ENCODE measurements at regions not wholly inside any gene's neighbourhood (a gene's known extent, or its start where the extent isn't known, plus 50 kb on each side); places are given as distances from the start of the nearest gene placed in this dataset.

- Mint-ChIP-seq H3K4me3 (ENCODE audit: low read depth) (no peak overlapping the region), H3K36me3 (ENCODE audit: low read depth) (peaks cover 45% of the 10 kb centered on the region), H3K9me3 (no peaks in the 10 kb centered on the region), H3K27me3 (ENCODE audit: low read depth) (no peaks in the 10 kb centered on the region), H3K4me1 (ENCODE audit: low read depth) (no peaks in the 10 kb centered on the region), H3K27ac (no peak overlapping the region)
- intact Hi-C loops (cut with micrococcal nuclease) = no loop called here
- no peak for DNase-seq (ENCODE audit: low spot score)
These were observed 63.3 kb downstream of the SYNE3 start for GRCh38 chr14:95452893-95453712.

- Mint-ChIP-seq H3K9me3 (no peaks in the 10 kb centered on the region), H3K27me3 (ENCODE audit: low read depth) (no peaks in the 10 kb centered on the region), H3K4me3 (ENCODE audit: low read depth) (no peak overlapping the region), H3K36me3 (ENCODE audit: low read depth) (peaks cover 50% of the 10 kb centered on the region), H3K27ac (no peak overlapping the region), H3K4me1 (ENCODE audit: low read depth) (no peaks in the 10 kb centered on the region)
- intact Hi-C loops (cut with micrococcal nuclease) = no loop called here
- no peak for DNase-seq (ENCODE audit: low spot score)
These were observed 64.1 kb downstream of the SYNE3 start for GRCh38 chr14:95452176-95452892.

DNA sequence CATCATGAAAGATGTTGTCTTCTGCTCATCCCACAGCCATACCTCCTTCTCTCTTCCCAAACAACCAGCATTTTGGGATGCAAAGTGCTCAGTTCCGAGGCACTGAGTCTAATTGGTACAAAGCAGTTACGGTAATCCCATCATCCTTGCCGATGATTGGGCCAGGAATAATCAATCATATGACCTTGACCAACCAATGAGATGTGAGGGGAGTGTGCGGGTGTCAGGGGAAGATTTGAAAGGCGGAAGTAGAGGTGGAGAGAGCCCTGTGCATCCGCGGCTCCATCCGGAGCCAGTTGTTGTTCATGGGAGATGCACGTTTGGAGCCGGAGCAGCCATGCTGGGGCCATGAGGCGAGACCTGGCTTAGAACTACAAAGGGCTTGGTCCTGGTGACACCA is 67.3 kb downstream of the SYNE3 start:
- H3K4me1 Mint-ChIP-seq (ENCODE audit: low read depth) = no peaks in the 10 kb centered on the region
- H3K4me3 Mint-ChIP-seq (ENCODE audit: low read depth) = no peak overlapping the region
- no peak for DNase-seq (ENCODE audit: low spot score)
- H3K36me3 Mint-ChIP-seq (ENCODE audit: low read depth) = peaks cover 51% of the 10 kb centered on the region
- intact Hi-C loops (cut with micrococcal nuclease) = no loop called here
- no peaks in the 10 kb centered on the region for H3K27me3 Mint-ChIP-seq (ENCODE audit: low read depth)
- no peak overlapping the region for H3K27ac Mint-ChIP-seq
- H3K9me3 Mint-ChIP-seq = no peaks in the 10 kb centered on the region

DNA sequence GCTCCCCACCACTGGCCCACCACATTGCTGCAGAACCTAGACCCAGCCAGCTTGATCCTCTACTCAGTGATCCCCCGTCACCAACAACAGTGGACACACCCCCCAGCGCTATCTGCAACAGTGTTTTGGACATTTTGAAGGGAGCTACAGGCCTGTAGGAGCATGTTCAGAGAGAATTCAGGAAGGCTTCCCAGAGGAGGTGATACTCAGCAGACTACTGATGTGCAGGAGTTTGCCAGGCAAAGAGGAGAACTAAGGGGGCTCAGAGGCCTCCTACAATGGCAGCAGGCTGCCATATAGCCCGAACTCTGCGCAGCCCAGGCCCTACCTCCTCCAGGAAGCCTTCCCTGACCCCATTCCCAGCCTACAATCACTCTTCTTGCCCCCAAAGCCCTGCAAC is 70.0 kb downstream of the SYNE3 start:
- Mint-ChIP-seq H3K9me3 (no peaks in the 10 kb centered on the region), H3K27me3 (ENCODE audit: low read depth) (no peaks in the 10 kb centered on the region), H3K27ac (peak overlapping the region; percentile 38), H3K36me3 (ENCODE audit: low read depth) (peaks cover 57% of the 10 kb centered on the region), H3K4me3 (ENCODE audit: low read depth) (no peak overlapping the region), H3K4me1 (ENCODE audit: low read depth) (peaks cover 3% of the 10 kb centered on the region)
- DNase-seq (ENCODE audit: low spot score) = no peak
- intact Hi-C loops (cut with micrococcal nuclease) = no loop called here

DNA sequence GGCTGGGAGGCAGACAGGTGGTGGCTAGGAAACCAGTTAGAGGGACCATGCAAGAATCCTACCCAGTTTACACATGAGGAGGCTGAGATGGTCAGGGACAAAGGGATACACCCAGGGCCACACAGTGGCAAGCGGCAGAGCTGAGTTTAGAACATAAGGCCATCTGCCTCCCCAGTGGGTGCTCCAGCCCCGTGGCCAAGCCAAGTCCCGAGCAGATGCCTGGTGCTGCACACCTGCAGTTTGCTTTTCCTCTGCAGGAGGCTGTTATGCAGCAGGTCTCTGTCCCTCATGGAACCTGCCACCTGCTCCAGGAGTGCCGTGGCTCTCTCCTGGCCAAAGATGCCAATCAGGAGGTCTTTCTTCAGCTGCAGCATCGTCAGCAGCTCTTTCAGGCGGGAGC is 70.8 kb downstream of the SYNE3 start:
- H3K4me1 Mint-ChIP-seq (ENCODE audit: low read depth) = peaks cover 3% of the 10 kb centered on the region
- H3K4me3 Mint-ChIP-seq (ENCODE audit: low read depth) = no peak overlapping the region
- H3K27me3 Mint-ChIP-seq (ENCODE audit: low read depth) = no peaks in the 10 kb centered on the region
- H3K36me3 Mint-ChIP-seq (ENCODE audit: low read depth) = peaks cover 55% of the 10 kb centered on the region
- intact Hi-C loops (cut with micrococcal nuclease) = no loop called here
- H3K27ac Mint-ChIP-seq = no peak overlapping the region
- no peaks in the 10 kb centered on the region for H3K9me3 Mint-ChIP-seq
- DNase-seq (ENCODE audit: low spot score) = no peak

DNA sequence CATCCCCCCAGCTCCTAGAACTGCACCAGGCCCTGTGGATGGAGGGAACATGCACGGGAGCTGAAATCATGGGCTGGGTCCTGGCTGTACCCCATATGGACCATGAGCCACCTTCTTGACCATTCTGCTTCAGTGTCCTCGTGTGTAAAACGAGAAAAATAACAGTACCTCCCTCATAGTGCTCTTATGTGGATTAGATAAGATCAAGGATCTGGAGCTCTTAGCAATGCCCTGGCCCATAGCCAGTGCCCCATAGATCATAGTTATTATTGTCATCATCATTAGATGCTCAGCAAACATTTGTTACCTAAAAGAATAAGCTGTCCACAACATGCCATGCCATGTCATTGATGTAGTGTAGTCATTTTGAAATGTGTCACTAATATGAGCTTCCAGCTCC is 71.3 kb downstream of the SYNE3 start:
- H3K4me3 Mint-ChIP-seq (ENCODE audit: low read depth) = no peak overlapping the region
- peaks cover 3% of the 10 kb centered on the region for H3K4me1 Mint-ChIP-seq (ENCODE audit: low read depth)
- no peak for DNase-seq (ENCODE audit: low spot score)
- H3K27me3 Mint-ChIP-seq (ENCODE audit: low read depth) = no peaks in the 10 kb centered on the region
- H3K9me3 Mint-ChIP-seq = no peaks in the 10 kb centered on the region
- peaks cover 56% of the 10 kb centered on the region for H3K36me3 Mint-ChIP-seq (ENCODE audit: low read depth)
- no peak overlapping the region for H3K27ac Mint-ChIP-seq
- intact Hi-C loops (cut with micrococcal nuclease) = no loop called here

- Mint-ChIP-seq H3K4me3 (ENCODE audit: low read depth) (no peak overlapping the region), H3K4me1 (ENCODE audit: low read depth) (peaks cover 3% of the 10 kb centered on the region), H3K9me3 (no peaks in the 10 kb centered on the region), H3K27me3 (ENCODE audit: low read depth) (no peaks in the 10 kb centered on the region), H3K36me3 (ENCODE audit: low read depth) (peaks cover 54% of the 10 kb centered on the region), H3K27ac (no peak overlapping the region)
- no peak for DNase-seq (ENCODE audit: low spot score)
- intact Hi-C loops (cut with micrococcal nuclease) = no loop called here
These were observed 72.0 kb downstream of the SYNE3 start for GRCh38 chr14:95444132-95445129.

GRCh38 chr14:95442633-95443021 is 73.8 kb downstream of the SYNE3 start:
- Mint-ChIP-seq H3K36me3 (ENCODE audit: low read depth) (peaks cover 64% of the 10 kb centered on the region), H3K27me3 (ENCODE audit: low read depth) (no peaks in the 10 kb centered on the region), H3K4me1 (ENCODE audit: low read depth) (peaks cover 3% of the 10 kb centered on the region), H3K27ac (peak overlapping the region; percentile 19), H3K9me3 (no peaks in the 10 kb centered on the region), H3K4me3 (ENCODE audit: low read depth) (no peak overlapping the region)
- DNase-seq (ENCODE audit: low spot score) = peak; percentile 57
- intact Hi-C loops (cut with micrococcal nuclease) = loop anchor here (1.0 to 2.0 kb wide), 2 partner anchors 85 to 92 kb away; partner anchors contain the start of gene GLRX5

GRCh38 chr14:95442016-95442632 is 74.3 kb downstream of the SYNE3 start:
- no peak overlapping the region for H3K27ac Mint-ChIP-seq
- no peaks in the 10 kb centered on the region for H3K27me3 Mint-ChIP-seq (ENCODE audit: low read depth)
- intact Hi-C loops (cut with micrococcal nuclease) = loop anchor here (1.0 to 2.0 kb wide), 2 partner anchors 85 to 93 kb away; partner anchors contain the start of gene GLRX5
- DNase-seq (ENCODE audit: low spot score) = no peak
- no peak overlapping the region for H3K4me3 Mint-ChIP-seq (ENCODE audit: low read depth)
- no peaks in the 10 kb centered on the region for H3K9me3 Mint-ChIP-seq
- peaks cover 3% of the 10 kb centered on the region for H3K4me1 Mint-ChIP-seq (ENCODE audit: low read depth)
- peaks cover 65% of the 10 kb centered on the region for H3K36me3 Mint-ChIP-seq (ENCODE audit: low read depth)

DNA sequence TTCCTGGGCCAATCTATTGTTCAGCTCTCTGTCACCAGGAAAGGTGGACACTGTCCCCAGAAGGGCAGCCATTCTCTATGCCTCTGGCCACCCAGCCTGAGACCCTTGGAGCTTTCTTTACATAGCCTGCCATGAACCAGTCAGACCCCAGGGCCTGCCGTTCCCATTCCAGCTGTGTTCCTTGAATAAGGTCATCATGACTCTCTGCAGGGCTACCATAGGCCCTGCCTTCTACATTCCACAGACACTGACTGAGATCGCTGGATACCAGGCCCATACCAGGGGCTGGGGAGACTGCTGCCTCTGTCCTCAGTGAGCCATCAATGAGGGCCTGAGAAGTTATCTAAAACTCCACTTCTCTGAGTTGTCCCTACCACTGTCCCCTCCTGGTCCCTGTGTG is 75.5 kb downstream of the SYNE3 start:
- Mint-ChIP-seq H3K4me3 (ENCODE audit: low read depth) (no peak overlapping the region), H3K4me1 (ENCODE audit: low read depth) (peaks cover 3% of the 10 kb centered on the region), H3K27ac (no peak overlapping the region), H3K36me3 (ENCODE audit: low read depth) (peaks cover 73% of the 10 kb centered on the region), H3K9me3 (no peaks in the 10 kb centered on the region), H3K27me3 (ENCODE audit: low read depth) (no peaks in the 10 kb centered on the region)
- no peak for DNase-seq (ENCODE audit: low spot score)
- intact Hi-C loops (cut with micrococcal nuclease) = no loop called here

DNA sequence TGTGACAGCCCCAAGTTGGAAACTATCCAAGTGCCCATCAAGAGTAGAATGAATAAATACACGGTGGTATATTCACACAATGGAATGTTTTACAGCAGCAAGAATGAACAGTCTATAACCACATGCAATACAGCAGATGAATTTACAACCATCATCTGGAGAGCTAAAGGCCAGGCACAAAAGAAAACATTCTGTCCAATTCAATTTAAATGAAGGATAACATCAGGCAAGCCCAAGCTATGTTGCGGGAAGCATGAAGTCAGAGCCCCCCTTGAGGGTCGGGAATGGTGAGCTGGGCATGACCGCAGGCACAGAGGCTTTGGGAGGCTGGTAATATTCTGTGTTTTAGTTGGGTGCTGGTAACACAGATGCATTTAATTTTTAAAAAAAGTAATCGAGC is 76.0 kb downstream of the SYNE3 start:
- DNase-seq (ENCODE audit: low spot score) = no peak
- H3K27me3 Mint-ChIP-seq (ENCODE audit: low read depth) = no peaks in the 10 kb centered on the region
- H3K9me3 Mint-ChIP-seq = no peaks in the 10 kb centered on the region
- no peak overlapping the region for H3K27ac Mint-ChIP-seq
- H3K4me1 Mint-ChIP-seq (ENCODE audit: low read depth) = peaks cover 3% of the 10 kb centered on the region
- peaks cover 78% of the 10 kb centered on the region for H3K36me3 Mint-ChIP-seq (ENCODE audit: low read depth)
- intact Hi-C loops (cut with micrococcal nuclease) = no loop called here
- no peak overlapping the region for H3K4me3 Mint-ChIP-seq (ENCODE audit: low read depth)

DNA sequence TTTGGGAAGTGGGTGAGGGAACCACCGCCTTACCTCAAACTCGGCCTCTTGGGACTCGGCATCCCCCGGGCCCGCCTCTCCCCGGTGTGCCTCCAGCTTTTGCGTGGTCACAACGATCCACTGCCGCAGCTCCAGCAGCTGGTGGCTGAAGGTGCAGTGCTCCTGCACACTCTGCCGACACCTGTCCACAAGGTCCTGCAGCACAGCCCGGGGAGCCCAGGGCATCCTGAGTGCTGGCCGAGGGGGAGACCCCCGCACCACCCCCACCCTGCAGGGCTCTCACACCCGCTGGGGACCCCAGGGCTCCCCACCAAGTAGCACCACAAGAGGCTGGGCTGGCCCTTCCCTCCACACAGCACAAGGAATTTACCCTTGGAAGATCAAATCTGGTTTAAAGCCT is 76.6 kb downstream of the SYNE3 start:
- no peak for DNase-seq (ENCODE audit: low spot score)
- no peaks in the 10 kb centered on the region for H3K27me3 Mint-ChIP-seq (ENCODE audit: low read depth)
- no peak overlapping the region for H3K27ac Mint-ChIP-seq
- H3K36me3 Mint-ChIP-seq (ENCODE audit: low read depth) = peaks cover 80% of the 10 kb centered on the region
- H3K4me1 Mint-ChIP-seq (ENCODE audit: low read depth) = peaks cover 3% of the 10 kb centered on the region
- no peak overlapping the region for H3K4me3 Mint-ChIP-seq (ENCODE audit: low read depth)
- intact Hi-C loops (cut with micrococcal nuclease) = no loop called here
- H3K9me3 Mint-ChIP-seq = peaks cover 4% of the 10 kb centered on the region
